B cell (primary cell): ENCODE measurements at regions not wholly inside any gene's neighbourhood (a gene's known extent, or its start where the extent isn't known, plus 50 kb on each side); places are given as distances from the start of the nearest gene placed in this dataset.

Source experiments
- ATAC-seq: fragments of 200-7000 bp; cut with Tn5 transposase; one replicate; pipeline ENCODE4 v1.10.0; 2021; ENCODE audit warnings: low read depth, mild to moderate bottlenecking, moderate number of reproducible peaks, moderate library complexity
- CTCF ChIA-PET: fragments of 350-600 bp; sonication (Branson Sonifier 250); formaldehyde crosslinking; loops from one replicate; lab custom pipeline; 2021; ENCODE audit warnings: antibody characterized with exemption, inconsistent platforms; lab: Charles Lee
- POLR2A ChIA-PET: fragments of 350-600 bp; sonication (Branson Sonifier 250); formaldehyde crosslinking; loops from one replicate; lab custom pipeline; 2021; ENCODE audit warnings: antibody characterized with exemption; lab: Charles Lee
- DNase-seq: peaks from one replicate; pipeline ENCODE4 v3.0.0; 2013
- H2AFZ ChIP-seq: 2 replicates; pipeline ENCODE4 v1.6.1; 2012; ENCODE audit warnings: mild to moderate bottlenecking, low read depth, low read length; ENCODE audit not compliant: insufficient read depth, poor library complexity, severe bottlenecking
- H3K27ac ChIP-seq, 2 donors: 1 replicate in 1 of 2; 2 replicates in 1 of 2; pipeline ENCODE4 v1.5.1; 2012 to 2013; ENCODE audit warnings: low read length in 2 of 2, mild to moderate bottlenecking in 2 of 2, moderate library complexity in 1 of 2
- H3K27me3 ChIP-seq, 4 experiments: fragments of 200-600 bp in 1 of 4; sonication (generic) in 1 of 4; replicated peaks in 1 of 4; 1 replicate in 2 of 4; 2 replicates in 2 of 4; pipeline versions ENCODE4 v1.6.1 to v1.7.0; 2013 to 2016; ENCODE audit warnings: low read length in 3 of 4, mild to moderate bottlenecking in 2 of 4, mixed read lengths in 1 of 4, moderate library complexity in 1 of 4; ENCODE audit not compliant: insufficient read depth in 4 of 4, control insufficient read depth in 3 of 4; ENCODE audit errors: control extremely low read depth in 1 of 4
- H3K36me3 ChIP-seq, 2 experiments: replicated peaks in 1 of 2; 1 replicate in 1 of 2; 2 replicates in 1 of 2; pipeline versions ENCODE4 v1.6.1 to v1.7.1; 2013; ENCODE audit warnings: low read length in 1 of 2; ENCODE audit not compliant: insufficient read depth in 2 of 2, control insufficient read depth in 1 of 2; ENCODE audit errors: control extremely low read depth in 1 of 2, extremely low read depth in 1 of 2
- H3K4me1 ChIP-seq, 2 donors: fragments of 200-600 bp in 1 of 2; sonication (generic) in 1 of 2; 1 replicate in 1 of 2; 2 replicates in 1 of 2; pipeline versions ENCODE4 v1.5.1 to v1.6.1; 2013 to 2017; ENCODE audit warnings: low read length in 2 of 2; ENCODE audit not compliant: control insufficient read depth in 2 of 2, insufficient read depth in 2 of 2
- H3K4me2 ChIP-seq: replicated peaks from 2 replicates; pipeline ENCODE3; 2012; ENCODE audit warnings: mild to moderate bottlenecking, low read depth, low read length; ENCODE audit not compliant: poor library complexity, severe bottlenecking
- H3K4me3 ChIP-seq, 5 experiments: fragments of 200-600 bp in 1 of 5; sonication (generic) in 1 of 5; 1 replicate in 3 of 5; 2 replicates in 2 of 5; pipeline versions ENCODE4 v1.5.1 to v1.7.0; 2011 to 2016; ENCODE audit warnings: low read length in 4 of 5, mild to moderate bottlenecking in 4 of 5, low read depth in 2 of 5, control low read depth in 1 of 5, moderate library complexity in 1 of 5; ENCODE audit not compliant: insufficient read depth in 1 of 5; ENCODE audit errors: control extremely low read depth in 1 of 5, extremely low read depth in 1 of 5
- H3K79me2 ChIP-seq: fragments of 200-600 bp; sonication (generic); one replicate; pipeline ENCODE4 v1.6.0; 2016; ENCODE audit warnings: low read length; ENCODE audit not compliant: control insufficient read depth, insufficient read depth
- H3K9ac ChIP-seq: fragments of 200-600 bp; sonication (generic); 2 replicates; pipeline ENCODE4 v1.6.1; 2017; ENCODE audit warnings: mild to moderate bottlenecking, low read length, moderate library complexity
- H3K9me3 ChIP-seq, 3 donors: one replicate each; pipeline versions ENCODE4 v1.6.1 to v1.7.1; 2013; ENCODE audit warnings: low read length in 2 of 3; ENCODE audit not compliant: control insufficient read depth in 2 of 3, insufficient read depth in 1 of 3; ENCODE audit errors: control extremely low read depth in 1 of 3
- H4K20me1 ChIP-seq: 2 replicates; pipeline ENCODE4 v1.6.0; 2012; ENCODE audit warnings: mild to moderate bottlenecking, low read length; ENCODE audit not compliant: insufficient read depth, control insufficient read depth, poor library complexity, severe bottlenecking
- H3K27ac Mint-ChIP-seq: one replicate; pipeline ENCODE4 v1.8.0; 2021; ENCODE audit warnings: mixed read lengths
- H3K27me3 Mint-ChIP-seq: one replicate; pipeline ENCODE4 v1.8.0; 2021; ENCODE audit warnings: mixed read lengths
- H3K4me1 Mint-ChIP-seq: one replicate; pipeline ENCODE4 v1.8.0; 2021; ENCODE audit warnings: mixed read lengths
- H3K4me3 Mint-ChIP-seq: one replicate; pipeline ENCODE4 v1.8.0; 2021; ENCODE audit warnings: mixed read lengths
- H3K9me3 Mint-ChIP-seq: one replicate; pipeline ENCODE4 v1.8.0; 2022; ENCODE audit warnings: mixed read lengths; ENCODE audit not compliant: insufficient read depth
- CTCF ChIP-seq: fragments of 200-600 bp; IDR thresholded peaks from one replicate; pipeline ENCODE4 v1.8.0; 2022; ENCODE audit warnings: antibody characterized with exemption, mild to moderate bottlenecking
- EZH2 ChIP-seq: IDR thresholded peaks from 2 replicates; pipeline ENCODE4 v1.6.1; 2012; ENCODE audit warnings: borderline replicate concordance, low read depth, mild to moderate bottlenecking, moderate library complexity, low read length; ENCODE audit not compliant: insufficient read depth, poor library complexity, severe bottlenecking
- WGBS: methylation state at CpG from one replicate; pipeline ENCODE4 v1.1.5; 2013; ENCODE audit warnings: missing lambda C conversion rate; ENCODE audit not compliant: insufficient coverage; 5-methylcytosine and 5-hydroxymethylcytosine counted together
- intact Hi-C: fragments of 100-400 bp; cut with micrococcal nuclease; formaldehyde crosslinking; loops from one replicate; pipeline ENCODE4 v1.10.0; 2022

GRCh38 chr7:16061630-16062029 lies 359.7 kb downstream of the CRPPA start:
- no peak overlapping the region for H2AFZ ChIP-seq
- CTCF ChIA-PET, result no interaction called here
- H3K27ac ChIP-seq, result no peak overlapping the region
- POLR2A ChIA-PET, result no interaction called here
- Mint-ChIP-seq H3K27me3 (no peaks in the 10 kb centered on the region), H3K27ac (no peak overlapping the region), H3K4me1 (no peaks in the 10 kb centered on the region), H3K9me3 (no peaks in the 10 kb centered on the region), H3K4me3 (no peak overlapping the region)
- intact Hi-C loops, result no loop called here
- DNase-seq (no peak), ATAC-seq (no peak)
- H3K27me3 ChIP-seq, result no peaks in the 10 kb centered on the region
- no peak overlapping the region for H3K4me2 ChIP-seq
- no peak overlapping the region for H3K4me3 ChIP-seq
- no peaks in the 10 kb centered on the region for H3K36me3 ChIP-seq
- WGBS, result 80% methylated on average over 1 of the region's 1 CpG
- H4K20me1 ChIP-seq, result no peaks in the 10 kb centered on the region
- TF ChIP-seq EZH2 (no peak), CTCF (no peak)
- no peak overlapping the region for H3K9ac ChIP-seq
- no peaks in the 10 kb centered on the region for H3K79me2 ChIP-seq
- H3K4me1 ChIP-seq, result no peaks in the 10 kb centered on the region
- H3K9me3 ChIP-seq, result no peaks in the 10 kb centered on the region

- POLR2A ChIA-PET, result no interaction called here
Measured at GRCh38 chr7:16061011-16061410, 360.3 kb downstream of the CRPPA start.

More at GRCh38 chr7:16061011-16061410, 360.3 kb downstream of the CRPPA start:
- no peaks in the 10 kb centered on the region for H3K4me1 Mint-ChIP-seq
- no peaks in the 10 kb centered on the region for H4K20me1 ChIP-seq
- no peaks in the 10 kb centered on the region for H3K79me2 ChIP-seq
- H3K9me3 Mint-ChIP-seq, result no peaks in the 10 kb centered on the region
- no peak overlapping the region for H3K4me2 ChIP-seq
- intact Hi-C loops, result no loop called here
- no peaks in the 10 kb centered on the region for H3K4me1 ChIP-seq
- WGBS, result 96% methylated on average over 5 of the region's 5 CpGs
- no peak overlapping the region for H2AFZ ChIP-seq
- TF ChIP-seq EZH2 (no peak), CTCF (no peak)
- no peak for DNase-seq
- H3K4me3 ChIP-seq, result no peak overlapping the region
- ATAC-seq, result no peak
- H3K36me3 ChIP-seq, result no peaks in the 10 kb centered on the region
- no peak overlapping the region for H3K27ac Mint-ChIP-seq
- no peak overlapping the region for H3K9ac ChIP-seq
- H3K27me3 Mint-ChIP-seq, result no peaks in the 10 kb centered on the region
- no peak overlapping the region for H3K4me3 Mint-ChIP-seq
- CTCF ChIA-PET, result no interaction called here
- no peaks in the 10 kb centered on the region for H3K27me3 ChIP-seq
- no peaks in the 10 kb centered on the region for H3K9me3 ChIP-seq
- H3K27ac ChIP-seq, result no peak overlapping the region
